ENCODE measurements at regions not wholly inside any gene's neighbourhood (a gene's known extent, or its start where the extent isn't known, plus 50 kb on each side); places are given as distances from the start of the nearest gene placed in this dataset.
A peak's percentile ranks its signal among the peaks of the same experiment; 100 is the strongest.

DNA sequence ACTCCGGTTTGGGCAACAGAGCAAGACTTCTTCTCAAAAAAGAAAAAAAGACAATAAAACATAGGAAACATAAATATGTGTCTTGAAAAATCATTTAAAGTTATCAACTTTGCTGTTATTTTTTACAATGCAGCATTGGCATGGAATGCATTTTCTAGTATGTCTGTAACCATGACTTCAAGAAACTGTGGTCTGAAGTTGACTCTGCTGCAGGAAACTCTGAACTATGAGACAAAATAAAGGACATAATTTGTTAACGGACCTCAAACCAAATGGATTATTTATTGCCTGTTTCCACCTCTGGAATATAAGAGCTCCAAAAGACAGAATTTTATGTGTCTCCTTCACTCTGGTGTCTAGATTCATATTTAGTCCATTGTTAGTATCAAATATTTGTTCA is 79.1 kb downstream of the TRIB2 start:
- no peak for DNase-seq (ENCODE audit: low read depth)

- DNase-seq (ENCODE audit: low read depth) = no peak
Observed at GRCh38 chr2:12796657-12797056, 79.9 kb downstream of the TRIB2 start.

GRCh38 chr2:12797815-12798214 is 81.1 kb downstream of the TRIB2 start:
- peak; percentile 25 for DNase-seq (ENCODE audit: low read depth)

GRCh38 chr2:12803607-12804006 is 86.9 kb downstream of the TRIB2 start:
- no peak for DNase-seq (ENCODE audit: low read depth)

DNA sequence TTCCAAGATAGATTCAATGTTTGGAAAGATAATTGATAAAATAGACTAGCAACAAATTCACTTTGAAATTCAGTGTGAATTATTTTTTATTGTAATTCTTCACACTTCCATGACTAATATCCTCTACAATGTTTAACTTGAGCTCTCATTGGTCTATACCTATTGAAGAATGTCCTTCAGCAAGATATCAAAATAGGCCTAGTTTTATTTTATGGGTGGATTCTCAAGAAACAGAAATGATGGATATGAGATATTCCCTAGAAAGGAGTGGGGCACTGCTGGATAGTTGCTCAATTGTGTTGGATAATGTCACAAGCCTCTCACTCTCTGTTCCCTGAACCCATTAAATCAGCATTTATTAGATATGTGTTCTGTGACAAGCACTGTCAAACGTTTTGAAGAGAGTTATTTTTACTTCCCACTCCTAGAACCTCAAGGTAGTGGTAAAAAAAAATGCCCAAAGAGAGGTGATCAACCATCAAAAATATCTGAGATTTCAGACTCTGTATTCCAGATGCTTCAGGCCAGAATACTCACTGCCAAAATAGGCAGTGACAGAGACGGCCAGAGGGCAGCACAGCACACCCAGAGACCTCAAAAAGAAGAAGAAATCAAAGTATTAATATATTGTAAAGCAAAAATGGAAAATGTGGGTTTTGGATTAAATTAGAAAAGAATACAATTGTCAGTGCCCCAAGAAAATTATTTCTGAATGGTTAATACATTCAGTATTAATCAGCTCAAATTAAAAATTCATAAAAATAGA is 87.5 kb downstream of the TRIB2 start:
- DNase-seq (ENCODE audit: low read depth) = no peak

DNA sequence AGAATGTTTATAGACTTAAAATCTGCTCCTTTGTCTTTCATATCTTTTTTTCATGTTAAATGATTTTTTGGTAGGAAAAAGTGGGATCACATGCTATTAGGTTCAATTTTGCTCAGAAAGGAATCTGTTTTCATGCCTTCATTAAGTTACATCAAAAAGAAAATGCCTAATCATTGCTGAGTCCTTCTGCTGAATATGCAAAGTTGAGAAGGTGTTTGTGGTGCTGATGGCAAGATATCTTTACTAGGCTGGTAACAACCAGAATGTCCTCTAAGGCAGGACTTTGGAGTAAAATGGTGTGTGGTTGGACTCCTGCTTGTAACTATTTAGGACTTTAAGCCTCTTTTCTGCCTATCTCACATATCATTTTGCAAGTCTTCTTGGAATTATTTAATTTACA is 88.3 kb downstream of the TRIB2 start:
- no peak for DNase-seq (ENCODE audit: low read depth)

DNA sequence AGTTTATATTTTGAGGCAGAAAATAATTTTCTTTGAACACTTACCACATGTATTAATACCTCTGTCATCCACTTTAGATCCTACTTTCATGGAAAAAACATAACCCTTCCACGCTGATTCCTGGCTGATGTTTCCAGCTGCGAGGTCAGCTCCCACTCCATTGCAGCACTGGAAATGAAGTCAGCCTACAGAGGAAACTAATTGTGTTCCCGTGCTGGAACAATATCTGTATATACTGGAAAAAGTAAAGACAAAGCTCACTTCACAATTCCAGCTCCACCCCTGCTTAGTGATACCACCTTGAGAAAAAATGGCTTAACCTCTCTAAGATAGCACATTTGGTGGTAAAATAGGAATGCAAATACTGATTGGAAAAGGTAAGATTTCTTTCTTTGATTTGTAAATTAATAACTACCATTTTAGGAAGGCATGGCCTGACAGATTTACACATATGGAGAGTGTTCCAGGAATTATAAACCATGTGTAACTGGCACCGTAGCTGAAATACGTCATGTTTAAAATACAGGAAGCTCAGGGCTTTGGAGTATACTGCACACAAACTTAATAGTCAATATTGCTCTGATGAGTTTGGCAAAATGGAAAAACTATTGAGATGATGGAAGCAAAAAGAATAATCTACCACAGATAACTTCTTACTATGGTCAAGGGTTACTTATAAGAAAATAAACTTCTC is 90.0 kb downstream of the TRIB2 start:
- no peak for DNase-seq (ENCODE audit: low read depth)

GRCh38 chr2:12807907-12808810 is 91.4 kb downstream of the TRIB2 start:
- no peak for DNase-seq (ENCODE audit: low read depth)

DNA sequence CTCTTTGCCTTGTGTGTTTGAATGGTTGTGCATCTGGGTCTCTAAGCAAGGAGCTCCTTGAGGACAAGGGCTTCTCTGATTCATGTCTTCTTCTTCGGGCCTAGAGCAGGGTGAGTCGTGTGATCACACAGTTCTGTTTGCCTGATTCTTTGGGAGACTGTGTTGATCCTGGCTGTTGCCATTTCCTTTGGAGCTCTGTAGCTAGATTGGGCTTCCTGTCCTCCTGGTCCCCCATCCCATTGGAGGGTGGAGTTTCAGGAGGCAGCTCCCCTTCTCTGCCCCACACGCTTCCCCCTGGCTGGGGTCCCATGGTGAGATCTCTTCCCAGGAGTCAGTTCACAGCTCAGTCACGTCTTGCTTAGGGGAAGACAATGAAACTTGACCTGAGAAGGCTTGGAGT is 92.8 kb downstream of the TRIB2 start:
- no peak for DNase-seq (ENCODE audit: low read depth)

- DNase-seq (ENCODE audit: low read depth) = no peak
Observed at GRCh38 chr2:12811916-12812315, 95.2 kb downstream of the TRIB2 start.

DNA sequence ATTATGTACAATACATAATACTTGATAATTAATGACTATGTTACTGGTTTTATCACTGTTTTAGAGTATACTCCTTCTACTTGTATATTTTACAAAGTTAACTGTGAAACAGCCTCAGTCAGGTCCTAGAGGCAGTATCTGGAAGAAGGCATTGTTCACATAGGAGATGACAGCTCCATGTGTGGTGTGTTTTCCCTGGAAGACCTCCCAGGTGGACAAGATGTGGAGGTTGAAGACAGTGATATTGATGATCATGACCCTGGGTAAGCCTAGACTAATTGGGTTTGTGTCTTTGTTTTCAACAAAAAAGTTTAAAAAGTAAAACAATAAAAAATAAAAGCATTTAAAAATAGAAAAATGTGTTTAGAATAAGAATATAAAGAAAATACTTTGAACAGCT is 96.4 kb downstream of the TRIB2 start:
- DNase-seq (ENCODE audit: low read depth) = no peak

DNA sequence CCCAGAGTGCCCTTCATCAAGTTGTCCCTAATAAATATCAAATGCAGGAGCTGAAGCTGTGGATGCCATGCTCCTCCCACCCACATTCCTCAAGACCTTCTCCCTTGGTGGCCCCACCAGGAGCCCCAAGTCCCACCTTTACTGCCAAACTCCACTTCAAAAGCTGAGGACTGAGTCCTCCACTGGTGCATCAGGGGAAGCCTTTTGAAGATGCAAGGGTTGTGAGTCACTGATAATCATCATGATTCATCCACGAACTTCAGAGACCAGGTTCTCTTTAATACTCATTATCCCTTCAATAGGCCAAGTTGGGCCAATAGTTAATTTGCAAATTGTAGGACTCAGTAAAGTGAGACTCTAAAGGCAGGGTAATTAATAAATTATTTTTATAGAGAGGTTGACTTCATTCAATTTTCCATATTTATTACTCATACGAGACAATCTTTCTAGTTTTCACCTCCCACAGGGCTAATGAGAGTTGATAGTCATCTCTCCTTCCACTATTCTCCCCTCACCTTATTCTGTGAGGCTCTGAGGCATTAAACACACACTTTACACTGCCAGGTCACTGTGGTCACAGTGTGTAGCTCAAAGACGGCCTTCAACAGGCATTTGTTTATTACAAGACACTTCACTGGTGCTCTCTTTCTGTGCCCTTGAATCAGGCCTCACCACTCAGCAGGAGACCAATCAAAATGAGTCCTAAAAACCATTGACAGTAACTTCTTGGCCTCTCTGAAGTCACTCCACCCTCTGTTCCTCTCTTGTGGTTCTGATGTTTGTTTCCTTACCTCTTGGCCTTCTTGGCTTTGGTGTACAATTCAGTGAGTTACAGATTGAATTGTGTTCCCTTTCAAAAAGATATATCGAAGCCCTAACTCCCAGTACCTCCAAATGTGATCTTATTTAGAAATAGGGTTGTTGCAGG is 99.9 kb downstream of the TRIB2 start:
- DNase-seq (ENCODE audit: low read depth) = peak; percentile 63

DNA sequence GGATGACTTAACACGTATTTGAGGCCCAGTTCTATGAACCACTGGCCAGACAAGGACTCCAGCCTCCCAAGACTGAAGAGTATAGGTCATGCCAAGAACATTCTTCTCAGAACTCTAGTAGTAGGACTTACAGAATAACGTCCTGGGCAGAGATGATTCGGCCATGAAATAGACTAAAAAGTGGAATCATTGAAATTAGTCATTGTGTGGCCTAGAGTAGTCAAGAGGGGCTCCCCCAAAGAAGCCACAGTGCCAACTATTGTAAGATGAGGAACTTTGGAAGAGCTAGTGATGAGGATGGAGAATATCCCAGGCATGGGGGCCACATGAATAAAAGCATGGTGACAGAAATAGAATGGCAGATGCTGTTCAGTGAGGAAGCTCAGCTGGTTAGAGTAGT is 101.1 kb downstream of the TRIB2 start:
- DNase-seq (ENCODE audit: low read depth) = no peak

DNA sequence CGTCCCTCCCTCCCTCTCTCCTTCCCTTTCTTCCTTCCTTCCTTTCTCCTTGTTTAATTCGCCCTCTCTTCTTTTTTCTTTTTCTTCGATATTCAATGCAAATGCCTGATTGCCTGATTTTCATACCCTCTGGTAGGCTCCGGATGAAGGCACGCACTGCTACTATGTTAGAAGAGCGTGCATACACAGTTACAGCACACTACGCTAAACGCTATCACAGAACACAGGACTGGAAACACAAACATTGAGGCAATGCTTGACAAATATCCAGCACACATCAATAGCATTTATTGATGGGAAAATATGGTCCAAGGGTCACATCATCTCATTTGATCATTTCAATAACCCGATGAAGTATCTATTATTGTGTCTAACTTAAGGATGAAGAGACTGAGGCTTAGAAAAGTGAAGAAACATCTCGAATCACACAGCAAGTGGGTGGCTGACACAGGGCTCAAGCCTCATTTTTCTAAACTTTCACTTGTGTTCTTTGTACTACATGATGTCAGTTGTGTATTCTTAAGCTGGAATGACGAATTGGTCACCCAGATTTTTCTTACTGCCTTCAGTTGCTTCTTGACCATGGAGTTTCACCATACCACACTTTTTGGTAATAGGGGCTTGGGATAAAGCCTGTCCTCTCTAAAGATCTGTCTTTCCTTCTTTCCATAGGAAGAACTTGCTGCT is 101.8 kb downstream of the TRIB2 start:
- no peak for DNase-seq (ENCODE audit: low read depth)

DNA sequence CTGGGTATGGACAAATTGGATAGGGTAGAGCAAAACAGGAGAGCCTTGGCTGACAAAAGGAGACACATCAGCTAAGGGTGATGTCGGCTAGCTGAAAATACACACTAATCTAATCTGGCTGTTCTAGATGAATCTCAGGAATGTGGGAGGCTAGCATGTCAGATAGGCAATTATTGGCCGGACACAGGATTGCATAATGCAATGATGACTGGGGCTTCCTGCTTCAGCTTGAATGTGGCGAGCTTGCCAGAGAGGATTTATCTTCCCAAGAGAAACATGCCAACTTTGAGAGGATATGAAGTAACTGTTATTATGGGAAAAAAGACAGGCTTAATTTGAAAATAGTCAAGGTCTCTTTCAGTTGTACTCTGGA is 102.4 kb downstream of the TRIB2 start:
- peak; percentile 94 for DNase-seq (ENCODE audit: low read depth)

- peak; percentile 33 for DNase-seq (ENCODE audit: low read depth)
Observed at GRCh38 chr2:12819721-12820120, 103.0 kb downstream of the TRIB2 start.

- DNase-seq (ENCODE audit: low read depth) = no peak
Observed at GRCh38 chr2:12821656-12822055, 104.9 kb downstream of the TRIB2 start.

- DNase-seq (ENCODE audit: low read depth) = peak; percentile 22
Observed at GRCh38 chr2:12824351-12824777, 107.6 kb downstream of the TRIB2 start.

DNA sequence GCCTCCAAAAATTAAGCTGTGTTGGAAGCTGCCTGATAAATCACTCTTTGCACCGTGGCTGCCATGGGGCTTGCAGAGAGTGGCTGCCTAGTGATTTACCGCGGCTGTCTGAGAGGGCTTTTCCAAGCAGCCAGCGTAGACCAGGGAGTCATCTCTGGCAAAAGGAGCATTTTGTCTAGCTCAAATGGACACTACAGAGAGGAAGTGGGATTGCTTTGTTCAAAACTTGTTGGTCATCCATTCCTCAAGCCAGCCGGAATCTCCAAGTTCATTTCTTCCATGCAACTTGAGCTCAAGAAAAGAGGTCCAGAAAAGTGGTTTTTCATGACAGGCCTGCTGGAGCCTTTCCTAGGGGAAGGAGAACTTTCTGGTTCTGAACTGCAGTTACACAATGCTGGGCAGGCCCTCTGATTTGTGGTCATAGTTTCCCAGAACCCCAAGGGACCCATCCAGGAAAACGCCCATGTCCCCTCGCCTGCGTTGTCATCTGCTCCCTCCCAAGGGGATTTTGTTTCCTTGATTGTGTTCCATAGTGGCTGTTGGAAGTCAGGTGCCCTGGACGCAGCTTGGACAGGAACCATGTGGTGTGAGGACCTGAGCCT is 108.1 kb downstream of the TRIB2 start:
- DNase-seq (ENCODE audit: low read depth) = no peak

DNA sequence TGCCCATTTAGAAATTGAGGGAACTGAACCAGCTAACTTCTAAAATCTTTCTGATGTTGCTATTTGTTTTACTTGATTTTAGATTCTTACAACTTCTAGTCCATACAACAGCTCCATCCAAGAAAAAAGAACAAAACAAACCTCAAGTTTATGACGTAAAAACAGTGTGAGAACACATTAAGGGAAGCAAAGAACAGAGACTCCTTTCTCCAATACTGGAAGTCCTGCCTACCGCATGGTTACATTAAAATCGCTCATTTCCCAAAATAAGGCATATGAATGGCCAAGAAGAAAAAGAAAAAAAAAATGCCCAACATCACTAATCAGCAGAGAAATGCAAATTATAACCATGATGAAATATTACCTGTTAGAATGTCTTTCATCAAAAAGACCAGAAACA is 110.0 kb downstream of the TRIB2 start:
- DNase-seq (ENCODE audit: low read depth) = no peak

All from Daoy (cell line).